Neural cell (in vitro differentiated cells): ENCODE measurements at regions not wholly inside any gene's neighbourhood (a gene's known extent, or its start where the extent isn't known, plus 50 kb on each side); places are given as distances from the start of the nearest gene placed in this dataset.

ENCODE experiments used
- H2AFZ ChIP-seq: fragments of 200-600, 300-800 bp; sonication (generic), shearing (Covaris generic); 2 replicates; pipeline ENCODE4 v1.6.0; 2014; ENCODE audit warnings: low read depth, mild to moderate bottlenecking, antibody characterized with exemption, low read length, moderate library complexity
- H3F3A ChIP-seq: fragments of 200-600 bp; shearing (Covaris generic); 2 replicates; pipeline ENCODE4 v1.6.1; 2016; ENCODE audit warnings: mild to moderate bottlenecking, moderate library complexity, mixed read lengths, antibody characterized with exemption, low read length; ENCODE audit not compliant: insufficient read depth, poor library complexity, severe bottlenecking
- H3K27ac ChIP-seq: fragments of 200-600, 300-800 bp; sonication (generic), shearing (Covaris generic); 2 replicates; pipeline ENCODE4 v1.5.1; 2014; ENCODE audit warnings: mild to moderate bottlenecking, low read length, moderate library complexity
- H3K27me3 ChIP-seq: fragments of 300-800, 200-600 bp; sonication (generic), shearing (Covaris generic); 2 replicates; pipeline ENCODE4 v1.6.0; 2014; ENCODE audit warnings: mild to moderate bottlenecking, low read depth, low read length, moderate library complexity; ENCODE audit not compliant: insufficient read depth
- H3K36me3 ChIP-seq: fragments of 300-800, 200-600 bp; sonication (generic), shearing (Covaris generic); 2 replicates; pipeline ENCODE4 v1.5.1; 2014; ENCODE audit warnings: mild to moderate bottlenecking, antibody characterized with exemption, low read length, moderate library complexity; ENCODE audit not compliant: insufficient read depth
- H3K4me2 ChIP-seq: fragments of 300-800, 200-600 bp; sonication (generic), shearing (Covaris generic); 2 replicates; pipeline ENCODE4 v1.6.0; 2014; ENCODE audit warnings: mild to moderate bottlenecking, low read length
- H3K4me3 ChIP-seq: fragments of 300-800, 200-600 bp; sonication (generic), shearing (Covaris generic); 2 replicates; pipeline ENCODE4 v1.5.1; 2014; ENCODE audit warnings: mild to moderate bottlenecking, low read length, moderate library complexity
- H3K79me2 ChIP-seq: fragments of 200-600 bp; shearing (Covaris generic); replicated peaks from 2 replicates; pipeline ENCODE4 v1.6.0; 2014; ENCODE audit warnings: mild to moderate bottlenecking, low read length, moderate library complexity; ENCODE audit not compliant: insufficient read depth
- H3K9ac ChIP-seq: fragments of 300-800, 200-600 bp; sonication (generic), shearing (Covaris generic); 2 replicates; pipeline ENCODE4 v1.6.1; 2016; ENCODE audit warnings: mild to moderate bottlenecking, low read length, mixed read lengths
- H3K9me2 ChIP-seq: fragments of 200-600 bp; shearing (Covaris generic); 2 replicates; pipeline ENCODE4 v1.6.1; 2016; ENCODE audit warnings: mild to moderate bottlenecking, low read length, mixed read lengths; ENCODE audit not compliant: insufficient read depth
- H3K9me3 ChIP-seq: fragments of 200-600, 300-800 bp; sonication (generic), shearing (Covaris generic); 2 replicates; pipeline ENCODE4 v1.6.1; 2016; ENCODE audit warnings: mild to moderate bottlenecking, mixed run types, low read length, moderate library complexity, mixed read lengths
- H4K20me1 ChIP-seq: fragments of 200-600 bp; shearing (Covaris generic); 2 replicates; pipeline ENCODE4 v1.6.1; 2016; ENCODE audit warnings: mild to moderate bottlenecking, mixed run types; ENCODE audit not compliant: insufficient read depth
- EP300 ChIP-seq: fragments of 450-650 bp; conservative IDR thresholded peaks from 2 replicates; pipeline ENCODE4 v1.6.1; 2014; ENCODE audit warnings: antibody characterized with exemption, mild to moderate bottlenecking, moderate library complexity; ENCODE audit not compliant: poor library complexity, severe bottlenecking
- EZH2 ChIP-seq: fragments of 200-600, 300-800 bp; shearing (Covaris generic), sonication (generic); IDR thresholded peaks from 2 replicates; pipeline ENCODE4 v1.6.1; 2014; ENCODE audit warnings: antibody characterized with exemption, low read length, borderline replicate concordance, mild to moderate bottlenecking; ENCODE audit not compliant: insufficient read depth, poor library complexity, severe bottlenecking
- MXI1 ChIP-seq: fragments of 450-650 bp; conservative IDR thresholded peaks from 2 replicates; pipeline ENCODE4 v1.6.1; 2014; ENCODE audit warnings: antibody characterized with exemption, mild to moderate bottlenecking; ENCODE audit not compliant: poor library complexity, severe bottlenecking
- POLR2AphosphoS5 ChIP-seq: IDR thresholded peaks from 2 replicates; pipeline ENCODE4 v1.6.1; 2012
- RAD21 ChIP-seq: fragments of 450-650 bp; conservative IDR thresholded peaks from 2 replicates; pipeline ENCODE4 v1.6.1; 2014; ENCODE audit warnings: antibody characterized with exemption, mild to moderate bottlenecking, moderate library complexity
- REST ChIP-seq: IDR thresholded peaks from 2 replicates; pipeline ENCODE4 v1.6.1; 2012; ENCODE audit warnings: borderline replicate concordance
- SMC3 ChIP-seq: fragments of 450-650 bp; conservative IDR thresholded peaks from 2 replicates; pipeline ENCODE4 v1.6.1; 2014; ENCODE audit warnings: antibody characterized with exemption, mild to moderate bottlenecking, moderate library complexity; ENCODE audit not compliant: poor library complexity
- TAF1 ChIP-seq: IDR thresholded peaks from 2 replicates; pipeline ENCODE4 v1.6.1; 2012; ENCODE audit warnings: low read depth
- TF ChIP-seq, protein P1 (sequence below): fragments of 450-650 bp; IDR thresholded peaks from 2 replicates; pipeline ENCODE4 v1.5.1; 2014; ENCODE audit warnings: antibody characterized with exemption, mild to moderate bottlenecking, moderate library complexity; ENCODE audit not compliant: poor library complexity, severe bottlenecking

GRCh38 chr20:46823753-46824152, 70.9 kb upstream of the EYA2 start:
- Histone ChIP-seq H2AFZ (no peak overlapping the region), H3K4me3 (no peak overlapping the region), H3K9me3 (no peaks in the 10 kb centered on the region), H3K27me3 (no peaks in the 10 kb centered on the region), H3K36me3 (no peaks in the 10 kb centered on the region), H4K20me1 (no peaks in the 10 kb centered on the region), H3F3A (no peaks in the 10 kb centered on the region), H3K9ac (no peak overlapping the region), H3K79me2 (no peaks in the 10 kb centered on the region), H3K4me2 (no peak overlapping the region), H3K9me2 (no peaks in the 10 kb centered on the region), H3K27ac (no peak overlapping the region)
- TF ChIP-seq TAF1 (no peak), RAD21 (no peak), POLR2AphosphoS5 (no peak), EZH2 (no peak), MXI1 (no peak), REST (no peak), SMC3 (no peak), EP300 (no peak)
- TF ChIP-seq, protein P1, sequence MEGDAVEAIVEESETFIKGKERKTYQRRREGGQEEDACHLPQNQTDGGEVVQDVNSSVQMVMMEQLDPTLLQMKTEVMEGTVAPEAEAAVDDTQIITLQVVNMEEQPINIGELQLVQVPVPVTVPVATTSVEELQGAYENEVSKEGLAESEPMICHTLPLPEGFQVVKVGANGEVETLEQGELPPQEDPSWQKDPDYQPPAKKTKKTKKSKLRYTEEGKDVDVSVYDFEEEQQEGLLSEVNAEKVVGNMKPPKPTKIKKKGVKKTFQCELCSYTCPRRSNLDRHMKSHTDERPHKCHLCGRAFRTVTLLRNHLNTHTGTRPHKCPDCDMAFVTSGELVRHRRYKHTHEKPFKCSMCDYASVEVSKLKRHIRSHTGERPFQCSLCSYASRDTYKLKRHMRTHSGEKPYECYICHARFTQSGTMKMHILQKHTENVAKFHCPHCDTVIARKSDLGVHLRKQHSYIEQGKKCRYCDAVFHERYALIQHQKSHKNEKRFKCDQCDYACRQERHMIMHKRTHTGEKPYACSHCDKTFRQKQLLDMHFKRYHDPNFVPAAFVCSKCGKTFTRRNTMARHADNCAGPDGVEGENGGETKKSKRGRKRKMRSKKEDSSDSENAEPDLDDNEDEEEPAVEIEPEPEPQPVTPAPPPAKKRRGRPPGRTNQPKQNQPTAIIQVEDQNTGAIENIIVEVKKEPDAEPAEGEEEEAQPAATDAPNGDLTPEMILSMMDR, result no peak

- no peaks in the 10 kb centered on the region for H3K79me2 ChIP-seq
- H3K4me2 ChIP-seq, result no peak overlapping the region
- no peaks in the 10 kb centered on the region for H4K20me1 ChIP-seq
- H3K9me2 ChIP-seq, result no peaks in the 10 kb centered on the region
- H3K36me3 ChIP-seq, result no peaks in the 10 kb centered on the region
- H3K9ac ChIP-seq, result no peak overlapping the region
- TF ChIP-seq, protein P1, result no peak
- TF ChIP-seq TAF1 (no peak), EZH2 (no peak), REST (no peak), MXI1 (no peak), POLR2AphosphoS5 (no peak), EP300 (no peak), RAD21 (no peak), SMC3 (no peak)
- H3K9me3 ChIP-seq, result no peaks in the 10 kb centered on the region
- H3K27ac ChIP-seq, result no peak overlapping the region
- H3K27me3 ChIP-seq, result no peaks in the 10 kb centered on the region
- no peak overlapping the region for H2AFZ ChIP-seq
- H3K4me3 ChIP-seq, result no peak overlapping the region
- no peaks in the 10 kb centered on the region for H3F3A ChIP-seq
Observed at GRCh38 chr20:46826343-46826984, 68.2 kb upstream of the EYA2 start.
